HepG2 (cell line): ENCODE measurements at regions not wholly inside any gene's neighbourhood (a gene's known extent, or its start where the extent isn't known, plus 50 kb on each side); places are given as distances from the start of the nearest gene placed in this dataset.

Source experiments
- ATAC-seq: fragments of 200-7000 bp; cut with Tn5 transposase; 3 replicates; pipeline ENCODE4 v1.9.1; 2020; ENCODE audit warnings: mild to moderate bottlenecking, moderate library complexity
- BruUV-seq: library from RNA; stranded (reverse); fragments of 400-500 nt; replicated peaks from 2 replicates; lab custom pipeline; 2021; lab: Mats Ljungman, UMichigan
- CTCF ChIA-PET: fragments of 300-600 bp; formaldehyde crosslinking; extraction: SDS; loops from one replicate; lab custom pipeline; 2021; ENCODE audit warnings: low total read pairs, inconsistent platforms, low intra/inter-chr PET ratio; lab: Yijun Ruan, JAX
- POLR2A ChIA-PET: fragments of 350-600 bp; sonication (Branson Sonifier 250); formaldehyde crosslinking; loops from one replicate; lab custom pipeline; 2020; ENCODE audit warnings: antibody characterized with exemption, inconsistent platforms; lab: Yijun Ruan, JAX
- DNase-seq: peaks from one replicate; pipeline ENCODE4 v3.0.0-alpha.2; 2015; ENCODE audit warnings: low spot score
- FAIRE-seq: peaks from 3 replicates; lab custom pipeline; 2011; peaks lifted over from hg19 to GRCh38; lab: Jason Lieb, UNC
- H2AFZ ChIP-seq: one replicate; pipeline ENCODE4 v1.6.1; 2011; ENCODE audit warnings: low read length, inconsistent platforms
- H3K27ac ChIP-seq: fragments of 300-600 bp; 3 replicates; pipeline ENCODE4 v1.8.0; 2011; ENCODE audit warnings: mixed run types, mild to moderate bottlenecking, mixed read lengths, low read length, inconsistent platforms; ENCODE audit not compliant: insufficient read depth; ENCODE audit errors: extremely low read length
- H3K27me3 ChIP-seq, 2 experiments: fragments of 200-600 bp in 1 of 2; 2 replicates in 1 of 2; 3 replicates in 1 of 2; pipeline versions ENCODE4 v1.6.0 to v1.8.0; 2011; ENCODE audit warnings: low read length in 2 of 2, mild to moderate bottlenecking in 2 of 2, moderate library complexity in 2 of 2, inconsistent platforms in 1 of 2; ENCODE audit not compliant: insufficient read depth in 2 of 2, control insufficient read depth in 1 of 2
- H3K36me3 ChIP-seq, 2 experiments: fragments of 200-600 bp in 1 of 2; replicated peaks in 1 of 2; 2 replicates in 1 of 2; 3 replicates in 1 of 2; pipeline versions ENCODE4 v1.5.1 to v1.8.0; 2011; ENCODE audit warnings: low read length in 2 of 2, inconsistent platforms in 1 of 2; ENCODE audit not compliant: insufficient read depth in 2 of 2, control insufficient read depth in 1 of 2
- H3K4me1 ChIP-seq: 2 replicates; pipeline ENCODE4 v1.5.1; 2012; ENCODE audit warnings: low read length, inconsistent platforms; ENCODE audit not compliant: insufficient read depth
- H3K4me2 ChIP-seq: 2 replicates; pipeline ENCODE4 v1.6.0; 2011; ENCODE audit warnings: low read depth, low read length, inconsistent platforms
- H3K4me3 ChIP-seq, 3 experiments: fragments of 200-600 bp in 1 of 3; sonication (generic), shearing (Covaris generic) in 1 of 3; replicated peaks in 1 of 3; 2 replicates each; pipeline ENCODE4 v1.5.1; 2011 to 2016; ENCODE audit warnings: low read length in 3 of 3, inconsistent platforms in 2 of 3, low read depth in 2 of 3, mild to moderate bottlenecking in 2 of 3, control low read depth in 1 of 3, mixed read lengths in 1 of 3; ENCODE audit not compliant: insufficient read depth in 1 of 3
- H3K79me2 ChIP-seq: one replicate; pipeline ENCODE4 v1.6.1; 2011; ENCODE audit warnings: low read length, inconsistent platforms; ENCODE audit not compliant: insufficient read depth
- H3K9ac ChIP-seq: 2 replicates; pipeline ENCODE4 v1.6.0; 2011; ENCODE audit warnings: mild to moderate bottlenecking, low read depth, low read length, inconsistent platforms; ENCODE audit not compliant: insufficient read depth
- H3K9me3 ChIP-seq: 2 replicates; pipeline ENCODE4 v1.5.1; 2012; ENCODE audit warnings: mild to moderate bottlenecking, low read length
- H4K20me1 ChIP-seq: 2 replicates; pipeline ENCODE4 v1.6.0; 2011; ENCODE audit warnings: inconsistent platforms, mild to moderate bottlenecking, low read length, moderate library complexity; ENCODE audit not compliant: insufficient read depth
- BCLAF1 ChIP-seq: fragments of 450-650 bp; IDR thresholded peaks from 2 replicates; pipeline ENCODE4 v1.6.1; 2017; ENCODE audit warnings: mild to moderate bottlenecking
- ETV6 ChIP-seq: sonication (generic); formaldehyde crosslinking; conservative IDR thresholded peaks from 2 replicates; pipeline ENCODE4 v1.4.0; 2020; ENCODE audit warnings: missing genetic modification reagents
- HNF1B ChIP-seq: sonication (generic); formaldehyde crosslinking; IDR thresholded peaks from 2 replicates; pipeline ENCODE4 v1.5.1; 2020; ENCODE audit warnings: mild to moderate bottlenecking, moderate library complexity, missing genetic modification reagents
- JUNB ChIP-seq: sonication (generic); formaldehyde crosslinking; IDR thresholded peaks from 2 replicates; pipeline ENCODE4 v1.8.0; 2022; ENCODE audit warnings: missing genetic modification reagents, mild to moderate bottlenecking, borderline replicate concordance
- KLF6 ChIP-seq: IDR thresholded peaks from 2 replicates; pipeline ENCODE4 v1.8.0; 2016; ENCODE audit warnings: missing biosample characterization, missing genetic modification reagents
- MNT ChIP-seq: fragments of 450-650 bp; IDR thresholded peaks from 2 replicates; pipeline ENCODE4 v1.6.1; 2016
- NFATC3 ChIP-seq: sonication (generic); formaldehyde crosslinking; IDR thresholded peaks from 2 replicates; pipeline ENCODE4 v1.5.1; 2020; ENCODE audit warnings: mild to moderate bottlenecking, missing genetic modification reagents
- REL ChIP-seq: sonication (generic); formaldehyde crosslinking; conservative IDR thresholded peaks from 2 replicates; pipeline ENCODE4 v1.8.0; 2022; ENCODE audit warnings: mild to moderate bottlenecking, missing genetic modification reagents, moderate library complexity
- REPIN1 ChIP-seq: sonication (generic); formaldehyde crosslinking; IDR thresholded peaks from 2 replicates; pipeline ENCODE4 v1.8.0; 2022; ENCODE audit warnings: missing genetic modification reagents, low read depth, mild to moderate bottlenecking, borderline replicate concordance
- SIX4 ChIP-seq: sonication (generic); formaldehyde crosslinking; IDR thresholded peaks from 2 replicates; pipeline ENCODE4 v1.4.0; 2020; ENCODE audit warnings: missing genetic modification reagents
- SNAPC5 ChIP-seq: sonication (generic); formaldehyde crosslinking; IDR thresholded peaks from 2 replicates; pipeline ENCODE4 v1.8.1; 2023; ENCODE audit warnings: mild to moderate bottlenecking, missing genetic modification reagents, borderline replicate concordance
- ZBTB1 ChIP-seq: sonication (generic); formaldehyde crosslinking; IDR thresholded peaks from 2 replicates; pipeline ENCODE4 v1.4.0; 2020; ENCODE audit warnings: missing genetic modification reagents, borderline replicate concordance
- ZKSCAN1 ChIP-seq: fragments of 150-350 bp; IDR thresholded peaks from 2 replicates; pipeline ENCODE4 v1.6.1; 2014; ENCODE audit warnings: low read length
- ZNF225 ChIP-seq: sonication (generic); formaldehyde crosslinking; IDR thresholded peaks from 2 replicates; pipeline ENCODE4 v1.4.0; 2020; ENCODE audit warnings: mild to moderate bottlenecking, missing genetic modification reagents
- ZNF605 ChIP-seq: sonication (generic); formaldehyde crosslinking; IDR thresholded peaks from 2 replicates; pipeline ENCODE4 v1.8.0; 2022; ENCODE audit warnings: mild to moderate bottlenecking, missing genetic modification reagents
- ZSCAN30 ChIP-seq: sonication (generic); formaldehyde crosslinking; IDR thresholded peaks from 2 replicates; pipeline ENCODE4 v1.5.0; 2020; ENCODE audit warnings: mild to moderate bottlenecking, missing genetic modification reagents
- WGBS: methylation state at CpG from one replicate; pipeline ENCODE4 v1.1.6; 2017; ENCODE audit warnings: low lambda C conversion rate; 5-methylcytosine and 5-hydroxymethylcytosine counted together
- in situ Hi-C: cut with HindIII; loops from 2 replicates; pipeline ENCODE4 v1.10.0; 2017; ENCODE audit warnings: low pct_unique_long_range_greater_than_20kb; ENCODE audit not compliant: extremely low pct_ligation_motif_present
- intact Hi-C: fragments of 100-400 bp; cut with micrococcal nuclease; formaldehyde crosslinking; loops from one replicate; pipeline ENCODE4 v1.10.0; 2022; ENCODE audit not compliant: unreplicated experiment
- TF ChIP-seq, protein P1 (sequence below): sonication (generic); formaldehyde crosslinking; IDR thresholded peaks from 2 replicates; pipeline ENCODE4 v1.5.0; 2020; ENCODE audit warnings: mild to moderate bottlenecking, missing genetic modification reagents, moderate library complexity
- TF ChIP-seq, protein P2 (sequence below): sonication (generic); formaldehyde crosslinking; IDR thresholded peaks from 2 replicates; pipeline ENCODE4 v1.8.1; 2022; ENCODE audit warnings: mild to moderate bottlenecking, missing genetic modification reagents

- no peak for FAIRE-seq
These were observed 96.0 kb upstream of the ARHGAP20 start for GRCh38 chr11:110808248-110808647.

More at GRCh38 chr11:110808248-110808647, 96.0 kb upstream of the ARHGAP20 start:
- in situ Hi-C loops (no loop called here), intact Hi-C loops (no loop called here)
- no TSS peak for BruUV-seq
- Histone ChIP-seq H3K27me3 (no peaks in the 10 kb centered on the region), H3K9ac (no peak overlapping the region), H4K20me1 (no peaks in the 10 kb centered on the region), H3K4me2 (no peak overlapping the region), H3K9me3 (no peaks in the 10 kb centered on the region), H3K4me1 (no peaks in the 10 kb centered on the region), H3K4me3 (no peak overlapping the region), H3K27ac (no peak overlapping the region), H2AFZ (no peak overlapping the region), H3K79me2 (no peaks in the 10 kb centered on the region), H3K36me3 (no peaks in the 10 kb centered on the region)
- DNase-seq (no peak), ATAC-seq (no peak)
- ChIA-PET CTCF (no interaction called here), POLR2A (no interaction called here)
- TF ChIP-seq ZNF605 (CRISPR knock-in tag) (no peak), SIX4 (CRISPR knock-in tag) (no peak), ZKSCAN1 (no peak), KLF6 (CRISPR knock-in tag) (no peak), NFATC3 (CRISPR knock-in tag) (no peak), ZSCAN30 (CRISPR knock-in tag) (no peak), ZBTB1 (CRISPR knock-in tag) (no peak), HNF1B (CRISPR knock-in tag) (no peak), REL (CRISPR knock-in tag) (no peak), ETV6 (CRISPR knock-in tag) (no peak), ZNF225 (CRISPR knock-in tag) (no peak), MNT (no peak), SNAPC5 (CRISPR knock-in tag) (no peak), BCLAF1 (no peak), JUNB (CRISPR knock-in tag) (no peak), REPIN1 (no peak)
- TF ChIP-seq, protein P1, sequence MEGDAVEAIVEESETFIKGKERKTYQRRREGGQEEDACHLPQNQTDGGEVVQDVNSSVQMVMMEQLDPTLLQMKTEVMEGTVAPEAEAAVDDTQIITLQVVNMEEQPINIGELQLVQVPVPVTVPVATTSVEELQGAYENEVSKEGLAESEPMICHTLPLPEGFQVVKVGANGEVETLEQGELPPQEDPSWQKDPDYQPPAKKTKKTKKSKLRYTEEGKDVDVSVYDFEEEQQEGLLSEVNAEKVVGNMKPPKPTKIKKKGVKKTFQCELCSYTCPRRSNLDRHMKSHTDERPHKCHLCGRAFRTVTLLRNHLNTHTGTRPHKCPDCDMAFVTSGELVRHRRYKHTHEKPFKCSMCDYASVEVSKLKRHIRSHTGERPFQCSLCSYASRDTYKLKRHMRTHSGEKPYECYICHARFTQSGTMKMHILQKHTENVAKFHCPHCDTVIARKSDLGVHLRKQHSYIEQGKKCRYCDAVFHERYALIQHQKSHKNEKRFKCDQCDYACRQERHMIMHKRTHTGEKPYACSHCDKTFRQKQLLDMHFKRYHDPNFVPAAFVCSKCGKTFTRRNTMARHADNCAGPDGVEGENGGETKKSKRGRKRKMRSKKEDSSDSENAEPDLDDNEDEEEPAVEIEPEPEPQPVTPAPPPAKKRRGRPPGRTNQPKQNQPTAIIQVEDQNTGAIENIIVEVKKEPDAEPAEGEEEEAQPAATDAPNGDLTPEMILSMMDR (CRISPR knock-in tag), result no peak
- TF ChIP-seq, protein P2, sequence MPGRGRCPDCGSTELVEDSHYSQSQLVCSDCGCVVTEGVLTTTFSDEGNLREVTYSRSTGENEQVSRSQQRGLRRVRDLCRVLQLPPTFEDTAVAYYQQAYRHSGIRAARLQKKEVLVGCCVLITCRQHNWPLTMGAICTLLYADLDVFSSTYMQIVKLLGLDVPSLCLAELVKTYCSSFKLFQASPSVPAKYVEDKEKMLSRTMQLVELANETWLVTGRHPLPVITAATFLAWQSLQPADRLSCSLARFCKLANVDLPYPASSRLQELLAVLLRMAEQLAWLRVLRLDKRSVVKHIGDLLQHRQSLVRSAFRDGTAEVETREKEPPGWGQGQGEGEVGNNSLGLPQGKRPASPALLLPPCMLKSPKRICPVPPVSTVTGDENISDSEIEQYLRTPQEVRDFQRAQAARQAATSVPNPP (CRISPR knock-in tag), result no peak
- WGBS, result 16% methylated on average over 6 of the region's 6 CpGs
